Mucosa of gallbladder (tissue), 1 donor: ENCODE measurements at regions not wholly inside any gene's neighbourhood (a gene's known extent, or its start where the extent isn't known, plus 50 kb on each side); places are given as distances from the start of the nearest gene placed in this dataset.
A peak's percentile ranks its signal among the peaks of the same experiment; 100 is the strongest.
"Not testable (repeated sequence)": the region's sequence is repeated elsewhere in the genome, so short reads cannot be mapped to it uniquely, and the experiment has no call there.

ENCODE experiments used
- DNase-seq: peaks from one replicate; pipeline ENCODE4 v3.0.0-alpha.2; 2020; ENCODE audit warnings: low spot score
- donor health status: DM: no; HTN: no; CAD: no.

DNA sequence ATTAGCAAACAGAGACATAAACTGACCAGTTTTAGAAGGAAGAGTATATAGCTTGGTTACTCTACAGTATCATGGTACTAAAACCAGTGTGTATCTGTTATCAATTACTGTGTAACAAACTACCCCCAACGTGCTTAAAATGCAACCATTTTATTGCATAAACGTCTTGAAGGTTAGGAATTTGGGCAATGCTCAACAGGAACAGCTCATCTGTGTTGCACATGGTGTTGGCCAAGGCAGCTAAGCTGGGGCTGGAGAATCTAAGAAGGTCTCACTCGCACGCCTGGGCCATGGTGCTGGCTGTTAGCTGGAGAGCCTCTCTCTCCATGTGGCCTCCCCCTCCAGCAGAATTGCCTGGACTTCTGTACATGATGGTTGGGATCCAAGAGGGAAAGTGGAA is 81.2 kb upstream of the THBS1 start:
- DNase-seq: no peak

GRCh38 chr15:39501366-39502081 is 79.4 kb upstream of the THBS1 start:
- DNase-seq: no peak

DNA sequence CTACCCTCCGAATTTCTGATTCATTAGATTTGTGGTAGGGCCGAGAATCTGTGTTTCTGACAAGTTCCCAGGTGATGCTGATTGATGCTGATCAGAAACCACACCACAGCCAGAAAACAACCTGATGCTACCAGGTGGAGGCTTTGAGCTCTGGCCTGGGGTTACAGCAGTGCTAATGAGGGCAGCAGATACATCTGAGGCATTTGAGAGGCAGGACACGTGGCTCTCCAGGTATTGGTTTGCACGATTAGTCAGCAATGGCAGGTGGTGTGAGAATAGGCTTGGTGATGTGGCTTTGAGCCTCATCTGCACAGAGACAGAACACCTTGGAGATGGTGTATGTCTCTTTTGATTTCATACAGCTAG is 78.8 kb upstream of the THBS1 start:
- DNase-seq: no peak

GRCh38 chr15:39502611-39503195 is 78.2 kb upstream of the THBS1 start:
- DNase-seq: no peak

- no peak for DNase-seq
Observed at GRCh38 chr15:39503526-39503925, 77.4 kb upstream of the THBS1 start.

DNA sequence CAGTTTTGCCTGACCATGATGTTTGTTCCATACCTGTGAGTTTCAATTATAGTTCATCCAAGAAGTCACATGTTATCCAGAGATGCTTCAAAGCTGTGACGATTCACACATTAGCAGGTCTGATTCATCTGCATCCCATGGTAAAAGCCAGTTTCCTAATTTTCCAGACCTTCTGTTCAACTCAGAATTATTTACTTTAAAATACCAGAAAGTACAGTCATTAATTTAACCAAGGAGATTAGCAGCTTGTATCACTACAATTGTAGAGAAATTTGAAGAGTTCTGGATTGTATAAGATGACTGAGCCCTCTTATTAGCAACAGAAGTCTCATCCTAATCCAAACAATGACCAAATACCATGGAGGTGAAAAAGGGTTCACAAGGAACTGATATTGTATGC is 76.1 kb upstream of the THBS1 start:
- no peak for DNase-seq

GRCh38 chr15:39506146-39506545 is 74.7 kb upstream of the THBS1 start:
- no peak for DNase-seq

DNA sequence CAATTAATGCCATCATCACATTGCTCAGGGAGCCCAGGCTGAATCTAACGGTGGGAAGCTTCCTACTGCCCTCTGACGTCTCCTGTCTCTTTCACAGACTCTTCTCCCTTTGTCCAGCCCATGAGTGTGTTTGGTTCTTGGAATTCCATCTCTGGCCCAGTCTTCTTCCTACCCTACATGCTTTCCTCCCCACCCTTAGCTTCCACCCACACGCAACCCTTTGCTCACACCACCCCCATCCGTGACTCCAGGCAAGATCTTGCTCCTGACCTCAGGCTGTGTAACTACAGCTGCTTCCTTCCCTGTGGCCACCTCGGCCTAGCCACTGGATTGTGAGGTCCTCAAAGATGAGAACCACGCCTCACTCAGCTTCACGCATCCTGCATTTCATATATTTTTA is 72.3 kb upstream of the THBS1 start:
- no peak for DNase-seq

DNA sequence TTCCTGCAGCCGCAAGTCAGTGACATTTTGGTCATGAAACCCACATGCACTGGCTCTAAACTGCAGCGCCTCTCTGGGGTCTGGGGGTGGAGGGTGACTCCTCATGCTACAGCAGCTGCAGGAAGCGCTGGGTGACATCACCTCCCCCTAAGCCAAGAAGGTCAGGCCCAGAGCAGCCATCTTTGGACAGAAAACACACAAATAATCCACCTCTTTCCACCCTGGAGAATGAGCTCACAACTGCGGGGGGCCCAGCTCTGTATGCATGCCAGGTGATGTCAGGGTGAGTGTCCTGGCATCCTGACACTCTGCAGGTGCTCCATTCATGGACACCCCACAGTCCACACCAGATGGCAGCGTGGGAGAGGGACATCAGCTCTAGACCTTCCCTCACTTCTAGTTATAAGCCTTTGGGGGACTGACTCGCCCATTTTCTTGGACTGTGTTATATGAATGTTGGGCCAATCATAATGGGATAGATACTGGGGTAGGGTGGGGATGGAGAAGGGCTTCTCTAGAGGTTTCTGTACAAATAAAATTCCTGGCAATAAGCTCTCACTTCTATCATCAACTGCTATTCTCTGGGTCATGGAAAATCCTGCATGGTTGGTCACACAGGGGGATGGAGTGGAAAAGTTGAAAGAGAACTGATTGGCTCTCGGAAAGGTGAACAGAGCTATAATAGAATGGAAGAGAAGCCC is 70.7 kb upstream of the THBS1 start:
- DNase-seq: no peak

DNA sequence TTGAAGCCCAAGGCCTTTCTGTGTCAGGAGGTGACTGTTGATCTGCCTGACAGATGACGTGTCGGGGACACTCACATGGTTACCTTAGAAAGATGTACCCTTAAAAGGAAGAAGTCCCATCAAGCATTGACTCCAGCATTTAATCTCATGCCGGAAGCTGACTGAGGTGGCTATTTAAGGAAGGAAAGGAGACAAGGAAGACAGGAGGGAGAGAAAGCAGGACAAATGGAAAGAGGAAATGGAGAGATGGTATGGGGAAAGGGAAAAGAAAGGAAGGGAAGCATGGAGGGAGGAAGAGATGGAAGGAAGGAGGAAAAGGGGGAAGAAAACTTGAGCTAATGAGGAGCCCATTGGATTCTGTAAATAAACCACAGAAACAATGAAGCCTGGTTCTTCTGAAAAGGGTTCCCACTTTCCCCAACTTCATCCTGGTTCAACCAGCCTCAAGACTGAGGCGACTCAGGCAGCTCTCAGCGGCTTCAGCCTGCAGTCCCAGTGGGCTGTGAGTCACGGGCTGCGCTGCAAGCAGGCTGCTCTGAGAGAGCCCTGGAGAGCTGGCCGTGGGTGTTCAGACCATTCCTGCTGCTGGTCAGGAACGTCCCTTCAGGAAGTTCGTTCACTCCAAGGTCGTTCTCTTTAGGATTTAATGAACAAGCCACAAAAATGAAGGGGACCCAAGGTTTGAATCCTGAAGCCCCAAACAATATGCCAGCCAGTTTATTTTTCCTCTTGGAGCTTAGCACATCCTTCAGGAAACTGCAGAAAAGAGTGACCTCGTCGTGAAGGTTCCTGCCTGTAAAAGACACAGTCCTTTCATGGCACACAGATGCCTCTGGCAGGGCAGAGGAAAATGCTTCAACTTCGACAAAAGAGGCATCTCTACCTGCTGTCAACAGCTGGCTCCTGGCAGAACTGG is 69.6 kb upstream of the THBS1 start:
- peak; percentile 24 for DNase-seq

GRCh38 chr15:39511916-39512260 is 69.0 kb upstream of the THBS1 start:
- no peak for DNase-seq

GRCh38 chr15:39512643-39513042 is 68.2 kb upstream of the THBS1 start:
- no peak for DNase-seq

- no peak for DNase-seq
Observed at GRCh38 chr15:39513936-39514335, 66.9 kb upstream of the THBS1 start.

GRCh38 chr15:39514933-39515332 is 65.9 kb upstream of the THBS1 start:
- no peak for DNase-seq

DNA sequence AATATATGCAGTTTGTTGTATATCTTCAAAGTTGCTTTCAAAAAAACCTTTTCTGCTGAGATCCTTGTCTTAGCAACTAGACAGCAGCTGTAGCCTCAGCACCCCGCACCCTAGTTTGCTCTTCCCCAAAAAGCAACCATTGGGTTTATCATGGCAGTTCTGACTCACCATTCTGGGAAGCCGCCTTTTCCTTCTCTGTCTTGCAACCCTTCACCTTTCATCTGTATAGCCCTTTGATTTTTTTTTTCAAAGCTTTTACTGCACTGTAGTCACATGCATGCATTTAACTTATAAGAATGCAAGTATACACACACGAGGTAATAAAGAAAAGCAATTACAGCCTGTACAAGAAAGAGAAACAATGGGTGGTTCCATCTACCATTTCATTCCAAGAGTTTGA is 65.1 kb upstream of the THBS1 start:
- DNase-seq: no peak

GRCh38 chr15:39517122-39517855 is 63.6 kb upstream of the THBS1 start:
- no peak for DNase-seq

GRCh38 chr15:39523968-39524367 is 56.9 kb upstream of the THBS1 start:
- not testable (repeated sequence) for DNase-seq

DNA sequence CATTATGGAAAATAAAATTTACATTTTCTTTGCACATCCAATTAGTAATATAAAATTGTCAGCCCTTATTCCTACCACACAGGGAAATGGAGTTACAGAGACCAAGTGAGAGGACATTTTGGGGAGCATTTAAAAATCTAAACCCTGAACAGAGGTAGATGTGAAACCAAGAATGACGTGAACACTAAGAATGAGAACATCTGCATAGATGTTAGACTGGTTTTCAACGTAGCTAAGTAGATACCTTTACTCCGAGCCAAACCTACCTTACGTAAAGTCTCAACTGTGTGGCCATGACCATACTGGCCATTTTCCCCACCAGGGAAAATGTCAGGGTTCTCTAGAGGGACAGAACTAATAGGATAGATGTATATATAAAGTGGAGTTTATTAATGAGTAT is 51.4 kb upstream of the THBS1 start:
- DNase-seq: no peak

DNA sequence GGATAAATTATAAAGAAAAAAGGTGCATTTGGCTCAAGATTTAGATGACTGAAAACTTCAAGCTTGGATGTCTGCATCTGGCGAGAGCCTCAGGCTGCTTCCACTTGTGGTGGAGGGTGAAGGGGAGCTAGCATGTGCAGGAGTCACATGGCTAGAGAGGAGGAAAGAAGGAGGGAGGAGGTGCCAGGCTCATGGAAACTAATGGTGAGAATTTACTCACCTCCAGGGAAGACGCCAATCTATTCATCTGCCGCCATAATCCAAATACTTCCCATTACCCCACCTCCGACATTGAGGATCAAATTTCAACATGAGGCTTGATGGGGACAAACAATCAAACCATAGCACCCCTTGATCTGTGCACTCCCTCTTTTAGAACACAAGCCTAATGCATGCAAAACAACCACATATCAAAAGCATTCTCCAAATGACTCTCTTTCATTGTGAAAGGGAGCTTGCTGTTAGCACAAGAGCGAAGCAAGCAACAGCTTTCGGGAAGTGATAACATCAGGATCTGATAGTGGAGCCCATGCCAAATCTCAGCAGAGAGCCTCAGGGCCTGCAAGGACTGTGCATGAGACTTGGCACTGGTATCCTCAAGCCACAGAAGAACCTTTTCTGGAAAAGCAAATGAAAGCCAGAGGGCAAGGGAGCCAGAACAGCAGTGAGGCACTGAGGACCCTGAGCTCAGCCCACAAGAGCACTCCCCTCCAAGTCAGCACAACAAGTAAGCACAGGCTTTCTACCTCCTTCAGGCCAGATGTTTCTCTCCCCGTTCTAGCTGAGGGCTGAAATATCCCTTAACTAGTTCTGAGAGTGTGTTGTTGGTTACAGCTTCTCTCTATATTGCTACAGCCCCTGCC is 50.2 kb upstream of the THBS1 start:
- no peak for DNase-seq
